B cell (primary cell): ENCODE measurements at regions not wholly inside any gene's neighbourhood (a gene's known extent, or its start where the extent isn't known, plus 50 kb on each side); places are given as distances from the start of the nearest gene placed in this dataset.

ENCODE experiments used
- ATAC-seq: fragments of 200-7000 bp; cut with Tn5 transposase; one replicate; pipeline ENCODE4 v1.10.0; 2021; ENCODE audit warnings: low read depth, mild to moderate bottlenecking, moderate number of reproducible peaks, moderate library complexity
- CTCF ChIA-PET: fragments of 350-600 bp; sonication (Branson Sonifier 250); formaldehyde crosslinking; loops from one replicate; lab custom pipeline; 2021; ENCODE audit warnings: antibody characterized with exemption, inconsistent platforms; lab: Charles Lee
- POLR2A ChIA-PET: fragments of 350-600 bp; sonication (Branson Sonifier 250); formaldehyde crosslinking; loops from one replicate; lab custom pipeline; 2021; ENCODE audit warnings: antibody characterized with exemption; lab: Charles Lee
- DNase-seq: peaks from one replicate; pipeline ENCODE4 v3.0.0; 2013
- H2AFZ ChIP-seq: 2 replicates; pipeline ENCODE4 v1.6.1; 2012; ENCODE audit warnings: mild to moderate bottlenecking, low read depth, low read length; ENCODE audit not compliant: insufficient read depth, poor library complexity, severe bottlenecking
- H3K27ac ChIP-seq, 2 donors: 1 replicate in 1 of 2; 2 replicates in 1 of 2; pipeline ENCODE4 v1.5.1; 2012 to 2013; ENCODE audit warnings: low read length in 2 of 2, mild to moderate bottlenecking in 2 of 2, moderate library complexity in 1 of 2
- H3K27me3 ChIP-seq, 4 experiments: fragments of 200-600 bp in 1 of 4; sonication (generic) in 1 of 4; replicated peaks in 1 of 4; 1 replicate in 2 of 4; 2 replicates in 2 of 4; pipeline versions ENCODE4 v1.6.1 to v1.7.0; 2013 to 2016; ENCODE audit warnings: low read length in 3 of 4, mild to moderate bottlenecking in 2 of 4, mixed read lengths in 1 of 4, moderate library complexity in 1 of 4; ENCODE audit not compliant: insufficient read depth in 4 of 4, control insufficient read depth in 3 of 4; ENCODE audit errors: control extremely low read depth in 1 of 4
- H3K36me3 ChIP-seq, 2 experiments: replicated peaks in 1 of 2; 1 replicate in 1 of 2; 2 replicates in 1 of 2; pipeline versions ENCODE4 v1.6.1 to v1.7.1; 2013; ENCODE audit warnings: low read length in 1 of 2; ENCODE audit not compliant: insufficient read depth in 2 of 2, control insufficient read depth in 1 of 2; ENCODE audit errors: control extremely low read depth in 1 of 2, extremely low read depth in 1 of 2
- H3K4me1 ChIP-seq, 2 donors: fragments of 200-600 bp in 1 of 2; sonication (generic) in 1 of 2; 1 replicate in 1 of 2; 2 replicates in 1 of 2; pipeline versions ENCODE4 v1.5.1 to v1.6.1; 2013 to 2017; ENCODE audit warnings: low read length in 2 of 2; ENCODE audit not compliant: control insufficient read depth in 2 of 2, insufficient read depth in 2 of 2
- H3K4me2 ChIP-seq: replicated peaks from 2 replicates; pipeline ENCODE3; 2012; ENCODE audit warnings: mild to moderate bottlenecking, low read depth, low read length; ENCODE audit not compliant: poor library complexity, severe bottlenecking
- H3K4me3 ChIP-seq, 5 experiments: fragments of 200-600 bp in 1 of 5; sonication (generic) in 1 of 5; 1 replicate in 3 of 5; 2 replicates in 2 of 5; pipeline versions ENCODE4 v1.5.1 to v1.7.0; 2011 to 2016; ENCODE audit warnings: low read length in 4 of 5, mild to moderate bottlenecking in 4 of 5, low read depth in 2 of 5, control low read depth in 1 of 5, moderate library complexity in 1 of 5; ENCODE audit not compliant: insufficient read depth in 1 of 5; ENCODE audit errors: control extremely low read depth in 1 of 5, extremely low read depth in 1 of 5
- H3K79me2 ChIP-seq: fragments of 200-600 bp; sonication (generic); one replicate; pipeline ENCODE4 v1.6.0; 2016; ENCODE audit warnings: low read length; ENCODE audit not compliant: control insufficient read depth, insufficient read depth
- H3K9ac ChIP-seq: fragments of 200-600 bp; sonication (generic); 2 replicates; pipeline ENCODE4 v1.6.1; 2017; ENCODE audit warnings: mild to moderate bottlenecking, low read length, moderate library complexity
- H3K9me3 ChIP-seq, 3 donors: one replicate each; pipeline versions ENCODE4 v1.6.1 to v1.7.1; 2013; ENCODE audit warnings: low read length in 2 of 3; ENCODE audit not compliant: control insufficient read depth in 2 of 3, insufficient read depth in 1 of 3; ENCODE audit errors: control extremely low read depth in 1 of 3
- H4K20me1 ChIP-seq: 2 replicates; pipeline ENCODE4 v1.6.0; 2012; ENCODE audit warnings: mild to moderate bottlenecking, low read length; ENCODE audit not compliant: insufficient read depth, control insufficient read depth, poor library complexity, severe bottlenecking
- H3K27ac Mint-ChIP-seq: one replicate; pipeline ENCODE4 v1.8.0; 2021; ENCODE audit warnings: mixed read lengths
- H3K27me3 Mint-ChIP-seq: one replicate; pipeline ENCODE4 v1.8.0; 2021; ENCODE audit warnings: mixed read lengths
- H3K4me1 Mint-ChIP-seq: one replicate; pipeline ENCODE4 v1.8.0; 2021; ENCODE audit warnings: mixed read lengths
- H3K4me3 Mint-ChIP-seq: one replicate; pipeline ENCODE4 v1.8.0; 2021; ENCODE audit warnings: mixed read lengths
- H3K9me3 Mint-ChIP-seq: one replicate; pipeline ENCODE4 v1.8.0; 2022; ENCODE audit warnings: mixed read lengths; ENCODE audit not compliant: insufficient read depth
- CTCF ChIP-seq: fragments of 200-600 bp; IDR thresholded peaks from one replicate; pipeline ENCODE4 v1.8.0; 2022; ENCODE audit warnings: antibody characterized with exemption, mild to moderate bottlenecking
- EZH2 ChIP-seq: IDR thresholded peaks from 2 replicates; pipeline ENCODE4 v1.6.1; 2012; ENCODE audit warnings: borderline replicate concordance, low read depth, mild to moderate bottlenecking, moderate library complexity, low read length; ENCODE audit not compliant: insufficient read depth, poor library complexity, severe bottlenecking
- WGBS: methylation state at CpG from one replicate; pipeline ENCODE4 v1.1.5; 2013; ENCODE audit warnings: missing lambda C conversion rate; ENCODE audit not compliant: insufficient coverage; 5-methylcytosine and 5-hydroxymethylcytosine counted together
- intact Hi-C: fragments of 100-400 bp; cut with micrococcal nuclease; formaldehyde crosslinking; loops from one replicate; pipeline ENCODE4 v1.10.0; 2022

GRCh38 chr2:34070196-34070595 lies 471.1 kb upstream of the FAM98A start:
- ChIA-PET POLR2A (no interaction called here), CTCF (no interaction called here)
- H3K27ac ChIP-seq, result no peak overlapping the region
- TF ChIP-seq CTCF (no peak), EZH2 (no peak)
- peaks cover 0 to 3% (median 0%) of the 10 kb centered on the region in 3 donors for H3K9me3 ChIP-seq
- H3K4me2 ChIP-seq, result no peak overlapping the region
- H4K20me1 ChIP-seq, result no peaks in the 10 kb centered on the region
- no peak overlapping the region for H3K27ac Mint-ChIP-seq
- no peaks in the 10 kb centered on the region for H3K36me3 ChIP-seq
- H3K27me3 ChIP-seq, result no peaks in the 10 kb centered on the region
- no peaks in the 10 kb centered on the region for H3K9me3 Mint-ChIP-seq
- DNase-seq (no peak), ATAC-seq (no peak)
- WGBS, result no CpG with 5 or more reads among the region's 2 CpGs
- intact Hi-C loops, result no loop called here
- no peak overlapping the region for H3K4me3 Mint-ChIP-seq
- no peaks in the 10 kb centered on the region for H3K79me2 ChIP-seq
- no peaks in the 10 kb centered on the region for H3K4me1 Mint-ChIP-seq
- no peaks in the 10 kb centered on the region for H3K4me1 ChIP-seq
- no peak overlapping the region for H3K9ac ChIP-seq
- no peak overlapping the region for H2AFZ ChIP-seq
- H3K27me3 Mint-ChIP-seq, result no peaks in the 10 kb centered on the region
- H3K4me3 ChIP-seq, result no peak overlapping the region

GRCh38 chr2:34069604-34070003 lies 470.5 kb upstream of the FAM98A start:
- Histone ChIP-seq H3K27ac (no peak overlapping the region), H3K4me2 (no peak overlapping the region), H4K20me1 (no peaks in the 10 kb centered on the region), H3K36me3 (no peaks in the 10 kb centered on the region), H3K4me3 (no peak overlapping the region), H3K79me2 (no peaks in the 10 kb centered on the region), H3K9me3 (peaks cover 0 to 3% (median 0%) of the 10 kb centered on the region in 3 donors), H2AFZ (no peak overlapping the region), H3K27me3 (no peaks in the 10 kb centered on the region), H3K9ac (no peak overlapping the region), H3K4me1 (no peaks in the 10 kb centered on the region)
- H3K27ac Mint-ChIP-seq, result no peak overlapping the region
- CTCF ChIA-PET, result no interaction called here
- TF ChIP-seq EZH2 (no peak), CTCF (no peak)
- H3K27me3 Mint-ChIP-seq, result no peaks in the 10 kb centered on the region
- no peaks in the 10 kb centered on the region for H3K4me1 Mint-ChIP-seq
- H3K4me3 Mint-ChIP-seq, result no peak overlapping the region
- no peaks in the 10 kb centered on the region for H3K9me3 Mint-ChIP-seq
- DNase-seq, result no peak
- intact Hi-C loops, result no loop called here
- ATAC-seq, result no peak
- POLR2A ChIA-PET, result no interaction called here
